IMR-90 (cell line): ENCODE measurements at regions not wholly inside any gene's neighbourhood (a gene's known extent, or its start where the extent isn't known, plus 50 kb on each side); places are given as distances from the start of the nearest gene placed in this dataset.

ENCODE experiments used
- CTCF ChIP-seq: conservative IDR thresholded peaks from 2 replicates; pipeline ENCODE4 v1.5.1; 2012; ENCODE audit warnings: mild to moderate bottlenecking, low read depth, low read length, improper control_type of control experiment
- POLR2A ChIP-seq: IDR thresholded peaks from 2 replicates; pipeline ENCODE4 v1.6.1; 2012; ENCODE audit warnings: mild to moderate bottlenecking, low read depth, low read length

- TF ChIP-seq CTCF (no peak), POLR2A (no peak)
These were observed 54.1 kb upstream of the NCAM2 start for GRCh38 chr21:20944139-20944538.
